Right lobe of liver (tissue), 4 donors: ENCODE measurements at regions not wholly inside any gene's neighbourhood (a gene's known extent, or its start where the extent isn't known, plus 50 kb on each side); places are given as distances from the start of the nearest gene placed in this dataset.

Experiments used
- CTCF ChIP-seq, 4 donors: fragments of 200-600 bp in 3 of 4; fragments of 450-650 bp in 1 of 4; IDR thresholded peaks; one replicate each; pipeline versions ENCODE4 v1.5.1 to v1.8.0; 2016 to 2022; ENCODE audit warnings: antibody characterized with exemption in 4 of 4, mild to moderate bottlenecking in 2 of 4
- POLR2A ChIP-seq: fragments of 450-650 bp; IDR thresholded peaks from one replicate; pipeline ENCODE4 v1.6.1; 2017; ENCODE audit warnings: antibody characterized with exemption, mild to moderate bottlenecking
- donor health status: DM: no; HTN: no; CAD: no.
- donor health status: DM: no; HTN: no; CAD: no.
- donor health status: DM: no; HTN: yes; CAD: no.

- no peak for TF ChIP-seq CTCF (IDR thresholded peaks at IDR 0.05)
- no peak for TF ChIP-seq POLR2A
Measured at GRCh38 chr3:80993241-80993945, 768.1 kb downstream of the GBE1 start.
